Endodermal cell (in vitro differentiated cells): ENCODE measurements at regions not wholly inside any gene's neighbourhood (a gene's known extent, or its start where the extent isn't known, plus 50 kb on each side); places are given as distances from the start of the nearest gene placed in this dataset.

ENCODE experiments used
- DNase-seq: peaks from one replicate; pipeline ENCODE4 v3.0.0-alpha.2; 2017
- H3K27ac ChIP-seq: 2 replicates; pipeline ENCODE4 v1.5.1; 2013; ENCODE audit warnings: mild to moderate bottlenecking, low read depth, low read length, moderate library complexity
- H3K27me3 ChIP-seq: 2 replicates; pipeline ENCODE4 v1.6.1; 2013; ENCODE audit warnings: mild to moderate bottlenecking, low read length, moderate library complexity; ENCODE audit not compliant: insufficient read depth, control insufficient read depth, poor library complexity, severe bottlenecking
- H3K36me3 ChIP-seq: 2 replicates; pipeline ENCODE4 v1.7.0; 2013; ENCODE audit warnings: mild to moderate bottlenecking, low read length, moderate library complexity; ENCODE audit not compliant: control insufficient read depth, insufficient read depth
- H3K4me1 ChIP-seq: one replicate; pipeline ENCODE4 v1.7.0; 2013; ENCODE audit warnings: low read length; ENCODE audit not compliant: control insufficient read depth, insufficient read depth
- H3K4me3 ChIP-seq: 2 replicates; pipeline ENCODE4 v1.5.1; 2013; ENCODE audit warnings: mild to moderate bottlenecking, low read length, moderate library complexity
- H3K9ac ChIP-seq: 2 replicates; pipeline ENCODE4 v1.6.1; 2013; ENCODE audit warnings: mild to moderate bottlenecking, low read length, moderate library complexity; ENCODE audit not compliant: poor library complexity, severe bottlenecking; ENCODE audit errors: extremely low read depth
- H3K9me3 ChIP-seq: 2 replicates; pipeline ENCODE4 v1.6.1; 2013; ENCODE audit warnings: mild to moderate bottlenecking, low read length, moderate library complexity; ENCODE audit not compliant: control insufficient read depth
- H3K27ac Mint-ChIP-seq: 2 replicates; pipeline ENCODE4 v1.8.0; 2020; ENCODE audit warnings: mixed read lengths
- H3K27me3 Mint-ChIP-seq: 2 replicates; pipeline ENCODE4 v1.8.0; 2021; ENCODE audit warnings: mild to moderate bottlenecking, mixed read lengths; ENCODE audit not compliant: insufficient read depth
- H3K36me3 Mint-ChIP-seq: 2 replicates; pipeline ENCODE4 v1.8.0; 2020; ENCODE audit warnings: low read depth, mixed read lengths
- H3K4me1 Mint-ChIP-seq: 2 replicates; pipeline ENCODE4 v1.8.0; 2020; ENCODE audit warnings: mixed read lengths
- H3K4me3 Mint-ChIP-seq: 2 replicates; pipeline ENCODE4 v1.8.0; 2020; ENCODE audit warnings: mild to moderate bottlenecking, moderate library complexity, mixed read lengths
- H3K9me3 Mint-ChIP-seq: 2 replicates; pipeline ENCODE4 v1.8.0; 2020; ENCODE audit warnings: mild to moderate bottlenecking, mixed read lengths
- CTCF ChIP-seq: fragments of 200-600 bp; sonication (generic); conservative IDR thresholded peaks from 2 replicates; pipeline ENCODE4 v1.5.0; 2021; ENCODE audit warnings: antibody characterized with exemption, mild to moderate bottlenecking
- WGBS, 2 experiments: methylation state at CpG; one replicate each; pipeline versions ENCODE4 v1.1.5 to v1.1.7; 2013; ENCODE audit warnings: missing lambda C conversion rate in 2 of 2, mixed read lengths in 1 of 2; ENCODE audit not compliant: insufficient coverage in 1 of 2, insufficient read length in 1 of 2; 5-methylcytosine and 5-hydroxymethylcytosine counted together

GRCh38 chr13:78426183-78426582 lies 177.2 kb downstream of the POU4F1 start:
- H3K27me3 Mint-ChIP-seq = peaks cover 11% of the 10 kb centered on the region
- TF ChIP-seq CTCF = no peak
- DNase-seq = no peak
- Histone ChIP-seq H3K27ac (no peak overlapping the region), H3K27me3 (no peaks in the 10 kb centered on the region), H3K4me3 (no peak overlapping the region), H3K4me1 (peaks cover 7% of the 10 kb centered on the region), H3K9me3 (no peaks in the 10 kb centered on the region), H3K36me3 (no peaks in the 10 kb centered on the region), H3K9ac (no peak overlapping the region)
- 82 to 89% methylated on average over 3 to 4 of the region's 4 CpGs for WGBS, 2 experiments
- H3K36me3 Mint-ChIP-seq = no peaks in the 10 kb centered on the region
- H3K4me1 Mint-ChIP-seq = peaks cover 11% of the 10 kb centered on the region
- H3K4me3 Mint-ChIP-seq = no peak overlapping the region
- no peak overlapping the region for H3K27ac Mint-ChIP-seq
- no peaks in the 10 kb centered on the region for H3K9me3 Mint-ChIP-seq

GRCh38 chr13:78420814-78421213 lies 182.5 kb downstream of the POU4F1 start:
- peaks cover 2% of the 10 kb centered on the region for H3K27me3 Mint-ChIP-seq
- DNase-seq = no peak
- Histone ChIP-seq H3K9ac (no peak overlapping the region), H3K4me1 (no peaks in the 10 kb centered on the region), H3K36me3 (no peaks in the 10 kb centered on the region), H3K9me3 (no peaks in the 10 kb centered on the region), H3K4me3 (no peak overlapping the region), H3K27me3 (peaks cover under 1% of the 10 kb centered on the region), H3K27ac (no peak overlapping the region)
- no peaks in the 10 kb centered on the region for H3K36me3 Mint-ChIP-seq
- H3K9me3 Mint-ChIP-seq = no peaks in the 10 kb centered on the region
- 90 to 92% methylated on average over 3 to 4 of the region's 4 CpGs for WGBS, 2 experiments
- no peaks in the 10 kb centered on the region for H3K4me1 Mint-ChIP-seq
- H3K27ac Mint-ChIP-seq = no peak overlapping the region
- H3K4me3 Mint-ChIP-seq = no peak overlapping the region
- no peak for TF ChIP-seq CTCF

- WGBS, 2 experiments = 81 to 88% methylated on average over 2 of the region's 2 CpGs
- no peaks in the 10 kb centered on the region for H3K4me1 Mint-ChIP-seq
- H3K36me3 Mint-ChIP-seq = no peaks in the 10 kb centered on the region
- Histone ChIP-seq H3K36me3 (no peaks in the 10 kb centered on the region), H3K4me1 (no peaks in the 10 kb centered on the region), H3K9ac (no peak overlapping the region), H3K9me3 (no peaks in the 10 kb centered on the region), H3K27me3 (peaks cover 3% of the 10 kb centered on the region), H3K27ac (no peak overlapping the region), H3K4me3 (no peak overlapping the region)
- H3K4me3 Mint-ChIP-seq = no peak overlapping the region
- TF ChIP-seq CTCF = no peak
- no peaks in the 10 kb centered on the region for H3K9me3 Mint-ChIP-seq
- no peak for DNase-seq
- H3K27me3 Mint-ChIP-seq = peaks cover 8% of the 10 kb centered on the region
- H3K27ac Mint-ChIP-seq = no peak overlapping the region
These were observed 189.3 kb downstream of the POU4F1 start for GRCh38 chr13:78413887-78414553.
